ENCODE measurements at regions not wholly inside any gene's neighbourhood (a gene's known extent, or its start where the extent isn't known, plus 50 kb on each side); places are given as distances from the start of the nearest gene placed in this dataset.

DNA sequence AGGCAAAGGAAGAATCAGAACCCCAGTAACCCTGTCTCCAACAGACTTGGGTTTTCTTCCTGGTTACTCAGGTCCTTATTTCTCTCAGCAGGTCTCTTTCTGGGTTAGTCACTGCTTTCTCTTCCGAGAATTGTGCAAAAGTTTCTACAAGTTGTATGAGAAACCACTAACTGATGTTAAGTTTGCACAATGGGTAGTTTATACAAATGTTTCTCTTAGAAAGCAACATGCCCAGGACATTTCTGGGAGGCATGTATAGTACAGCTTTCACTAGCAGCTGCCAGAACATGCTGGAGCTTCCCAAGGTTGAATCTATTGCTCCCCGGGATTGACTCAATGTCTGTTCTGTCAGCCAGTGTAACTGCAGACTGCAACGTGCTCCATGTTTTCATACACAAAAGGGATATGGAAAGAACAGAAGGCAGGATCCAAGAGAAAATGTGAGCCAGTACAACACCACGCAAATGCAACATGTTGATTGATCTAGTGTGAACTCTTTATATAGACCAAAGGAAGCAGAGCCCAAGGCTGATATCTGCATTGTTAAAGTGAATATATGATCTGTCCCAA lies 887.8 kb downstream of the MCTP2 start:
- TF ChIP-seq MAFK (conservative IDR thresholded peaks at IDR 0.05 in 1 of 2, IDR thresholded peaks at IDR 0.05 in 1 of 2; ENCODE audit: low read length in 2 of 2) (no peak), HMGA1 (CRISPR knock-in tag; conservative IDR thresholded peaks at IDR 0.05) (no peak), SMAD3 (CRISPR knock-in tag; IDR thresholded peaks at IDR 0.05) (no peak), ZBTB8A (CRISPR knock-in tag; IDR thresholded peaks at IDR 0.05; ENCODE audit: borderline replicate concordance, low read depth) (no peak), XBP1 (CRISPR knock-in tag; IDR thresholded peaks at IDR 0.05) (no peak), MAFG (CRISPR knock-in tag; IDR thresholded peaks at IDR 0.05) (no peak), AHR (CRISPR knock-in tag; IDR thresholded peaks at IDR 0.05) (no peak), KLF11 (CRISPR knock-in tag; IDR thresholded peaks at IDR 0.05) (no peak)
- TF ChIP-seq, protein P1, sequence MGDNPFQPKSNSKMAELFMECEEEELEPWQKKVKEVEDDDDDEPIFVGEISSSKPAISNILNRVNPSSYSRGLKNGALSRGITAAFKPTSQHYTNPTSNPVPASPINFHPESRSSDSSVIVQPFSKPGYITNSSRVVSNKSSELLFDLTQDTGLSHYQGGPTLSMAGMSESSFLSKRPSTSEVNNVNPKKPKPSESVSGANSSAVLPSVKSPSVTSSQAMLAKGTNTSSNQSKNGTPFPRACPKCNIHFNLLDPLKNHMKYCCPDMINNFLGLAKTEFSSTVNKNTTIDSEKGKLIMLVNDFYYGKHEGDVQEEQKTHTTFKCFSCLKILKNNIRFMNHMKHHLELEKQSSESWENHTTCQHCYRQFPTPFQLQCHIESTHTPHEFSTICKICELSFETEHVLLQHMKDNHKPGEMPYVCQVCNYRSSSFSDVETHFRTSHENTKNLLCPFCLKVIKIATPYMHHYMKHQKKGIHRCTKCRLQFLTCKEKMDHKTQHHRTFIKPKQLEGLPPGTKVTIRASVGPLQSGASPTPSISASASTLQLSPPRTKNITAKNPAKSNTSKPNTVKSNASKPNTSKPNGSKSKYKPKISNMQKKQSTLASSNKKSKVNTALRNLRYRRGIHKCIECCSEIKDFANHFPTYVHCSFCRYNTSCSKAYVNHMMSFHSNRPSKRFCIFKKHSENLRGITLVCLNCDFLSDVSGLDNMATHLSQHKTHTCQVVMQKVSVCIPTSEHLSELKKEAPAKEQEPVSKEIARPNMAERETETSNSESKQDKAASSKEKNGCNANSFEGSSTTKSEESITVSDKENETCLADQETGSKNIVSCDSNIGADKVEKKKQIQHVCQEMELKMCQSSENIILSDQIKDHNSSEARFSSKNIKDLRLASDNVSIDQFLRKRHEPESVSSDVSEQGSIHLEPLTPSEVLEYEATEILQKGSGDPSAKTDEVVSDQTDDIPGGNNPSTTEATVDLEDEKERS (CRISPR knock-in tag; IDR thresholded peaks at IDR 0.05) = no peak
- ATAC-seq (no peak), DNase-seq (ENCODE audit: low spot score) (no peak), FAIRE-seq (no peak)
- Histone ChIP-seq H3K27me3 (ENCODE audit: control insufficient read depth in 1 of 2, insufficient read depth in 2 of 2, low read length in 2 of 2) (no peaks in the 10 kb centered on the region), H4K20me1 (ENCODE audit: insufficient read depth, low read length) (no peaks in the 10 kb centered on the region), H3K79me2 (ENCODE audit: insufficient read depth, low read length) (no peaks in the 10 kb centered on the region), H3K9me3 (ENCODE audit: low read length) (peaks cover 86% of the 10 kb centered on the region), H3K4me1 (ENCODE audit: insufficient read depth, low read length) (no peaks in the 10 kb centered on the region), H3K36me3 (replicated peaks in 1 of 2; ENCODE audit: control insufficient read depth in 1 of 2, insufficient read depth in 2 of 2, low read length in 2 of 2) (no peaks in the 10 kb centered on the region), H3K4me2 (ENCODE audit: low read depth, low read length) (no peak overlapping the region), H3K9ac (ENCODE audit: insufficient read depth, low read depth, low read length) (no peak overlapping the region), H3K4me3 (replicated peaks in 1 of 3; ENCODE audit: insufficient read depth in 1 of 3, low read depth in 2 of 3, low read length in 3 of 3) (no peak overlapping the region), H3K27ac (ENCODE audit: extremely low read length, insufficient read depth, low read length) (no peak overlapping the region), H2AFZ (ENCODE audit: low read length) (no peak overlapping the region)
- BruUV-seq (replicated peaks) = no TSS peak
- POLR2A ChIA-PET = no interaction called here
- CTCF ChIA-PET (ENCODE audit: low intra/inter-chr PET ratio, low total read pairs) = no interaction called here
- intact Hi-C loops (cut with micrococcal nuclease; ENCODE audit: unreplicated experiment) = no loop called here
- in situ Hi-C loops (cut with HindIII; ENCODE audit: extremely low pct_ligation_motif_present, low pct_unique_long_range_greater_than_20kb) = no loop called here
- 1% methylated on average over 4 of the region's 4 CpGs for WGBS (ENCODE audit: low lambda C conversion rate)
